ENCODE measurements at regions not wholly inside any gene's neighbourhood (a gene's known extent, or its start where the extent isn't known, plus 50 kb on each side); places are given as distances from the start of the nearest gene placed in this dataset.

GRCh38 chr15:95948411-95948810, 382.1 kb upstream of the NR2F2 start:
- DNase-seq: no peak

- DNase-seq: no peak
These were observed 377.5 kb upstream of the NR2F2 start for GRCh38 chr15:95953032-95953431.

GRCh38 chr15:95957861-95958260, 372.6 kb upstream of the NR2F2 start:
- no peak for DNase-seq

GRCh38 chr15:95958382-95958781, 372.1 kb upstream of the NR2F2 start:
- no peak for DNase-seq

- DNase-seq: no peak
These were observed 361.6 kb upstream of the NR2F2 start for GRCh38 chr15:95968856-95969255.

- no peak for DNase-seq
These were observed 360.2 kb upstream of the NR2F2 start for GRCh38 chr15:95970326-95970725.

GRCh38 chr15:95972041-95972553, 358.4 kb upstream of the NR2F2 start:
- DNase-seq: no peak

GRCh38 chr15:95972812-95973211, 357.7 kb upstream of the NR2F2 start:
- no peak for DNase-seq

- no peak for DNase-seq
These were observed 356.8 kb upstream of the NR2F2 start for GRCh38 chr15:95973566-95974256.

GRCh38 chr15:95975212-95975611, 355.3 kb upstream of the NR2F2 start:
- no peak for DNase-seq

GRCh38 chr15:95979286-95979685, 351.2 kb upstream of the NR2F2 start:
- DNase-seq: no peak

GRCh38 chr15:95981209-95981608, 349.3 kb upstream of the NR2F2 start:
- DNase-seq: no peak

GRCh38 chr15:95987299-95987698, 343.2 kb upstream of the NR2F2 start:
- no peak for DNase-seq

- DNase-seq: no peak
These were observed 342.5 kb upstream of the NR2F2 start for GRCh38 chr15:95987886-95988573.

- DNase-seq: no peak
These were observed 342.0 kb upstream of the NR2F2 start for GRCh38 chr15:95988574-95988887.

- DNase-seq: no peak
These were observed 341.1 kb upstream of the NR2F2 start for GRCh38 chr15:95989392-95989791.

GRCh38 chr15:95990833-95991232, 339.7 kb upstream of the NR2F2 start:
- no peak for DNase-seq

GRCh38 chr15:95994418-95994817, 336.1 kb upstream of the NR2F2 start:
- DNase-seq: no peak

- DNase-seq: no peak
These were observed 334.9 kb upstream of the NR2F2 start for GRCh38 chr15:95995375-95996168.

GRCh38 chr15:95996494-95996893, 334.0 kb upstream of the NR2F2 start:
- DNase-seq: no peak

- no peak for DNase-seq
These were observed 331.6 kb upstream of the NR2F2 start for GRCh38 chr15:95998935-95999334.

- DNase-seq: no peak
These were observed 327.3 kb upstream of the NR2F2 start for GRCh38 chr15:96002890-96003859.

GRCh38 chr15:96005906-96006305, 324.6 kb upstream of the NR2F2 start:
- no peak for DNase-seq
